ENCODE measurements at regions not wholly inside any gene's neighbourhood (a gene's known extent, or its start where the extent isn't known, plus 50 kb on each side); places are given as distances from the start of the nearest gene placed in this dataset.
"Not testable (repeated sequence)": the region's sequence is repeated elsewhere in the genome, so short reads cannot be mapped to it uniquely, and the experiment has no call there.

DNA sequence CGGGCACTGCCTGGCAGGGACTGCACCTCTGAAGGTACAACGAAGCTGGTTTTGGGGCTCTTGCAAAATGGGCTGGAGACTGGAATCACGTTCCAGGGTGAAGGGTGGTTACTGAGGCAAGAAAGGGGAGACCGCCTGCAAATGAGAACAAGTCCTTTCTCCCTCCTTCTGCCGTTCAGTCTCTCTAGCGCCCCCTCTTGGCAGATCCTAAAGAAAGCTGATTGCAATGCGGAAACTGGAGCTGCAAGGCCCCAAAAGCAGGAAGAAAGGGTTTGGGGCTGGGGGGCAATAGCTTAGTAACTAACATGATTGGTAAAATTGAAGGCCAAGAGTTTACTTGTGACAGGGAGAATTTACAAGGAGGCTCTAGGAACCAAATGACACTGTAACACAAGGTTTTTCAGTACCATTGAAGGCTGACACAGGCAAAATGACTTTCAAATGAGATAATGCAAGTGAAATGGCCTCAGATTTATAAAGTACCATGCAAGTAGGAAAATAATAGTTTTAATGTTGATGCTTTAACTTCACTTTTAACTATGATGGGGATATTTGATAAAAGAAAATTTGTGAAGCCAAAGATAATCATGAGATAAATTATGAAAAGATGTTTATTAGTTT, 222.7 kb upstream of the HAND2 start:
- no peak for DNase-seq

DNA sequence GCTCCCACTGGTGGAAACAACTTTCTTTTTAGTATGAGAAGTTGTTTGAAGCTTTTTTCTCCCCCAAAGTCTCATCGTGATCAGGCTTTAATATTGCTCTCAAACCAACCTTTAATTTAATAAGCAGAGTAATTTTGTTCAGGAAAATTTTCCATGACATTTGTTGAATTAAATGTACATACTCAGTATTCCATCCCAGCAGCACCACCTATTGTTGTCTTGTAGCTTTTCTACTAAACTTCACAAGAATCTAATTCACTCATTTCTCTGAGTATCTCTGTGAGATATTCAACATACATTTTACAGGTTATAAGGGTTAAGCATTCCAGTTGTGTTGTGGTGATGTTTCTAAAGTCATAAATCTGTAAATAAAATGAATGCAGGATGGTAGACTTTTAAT, 218.3 kb upstream of the HAND2 start:
- no peak for DNase-seq

DNA sequence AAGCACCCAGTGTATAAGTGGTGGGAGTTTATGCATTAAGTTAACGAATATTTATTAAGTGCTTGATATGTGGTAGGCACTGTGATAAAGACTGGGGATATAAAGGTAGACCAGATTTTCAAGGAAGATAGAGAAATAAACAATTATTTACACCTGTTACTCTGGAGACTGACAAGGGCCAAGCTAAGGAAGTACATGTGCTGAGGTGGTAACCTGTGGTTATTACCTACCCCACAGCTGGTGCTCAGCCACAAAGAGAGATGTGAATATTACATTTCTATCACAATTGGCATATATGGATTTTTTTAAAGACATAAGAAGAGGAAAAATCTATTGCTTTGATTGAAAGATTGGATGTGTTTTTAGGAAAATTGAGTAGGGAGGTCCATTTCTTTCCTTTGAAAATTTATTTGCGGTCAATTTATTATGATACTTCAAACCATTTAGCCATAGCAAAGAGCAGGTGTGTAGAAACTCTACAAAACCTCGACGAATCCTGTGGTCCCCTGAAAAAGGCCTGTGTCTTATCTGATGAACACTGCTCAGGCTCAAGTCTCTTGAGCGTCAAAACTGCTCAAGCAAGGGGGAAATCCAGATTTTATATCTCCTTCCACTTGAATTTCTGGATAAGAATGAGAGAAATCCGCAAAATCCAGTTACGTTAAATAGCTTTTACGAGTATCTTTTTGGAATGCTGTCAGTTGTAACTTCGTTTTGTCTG, 217.7 kb upstream of the HAND2 start:
- no peak for DNase-seq

- DNase-seq, result no peak
Measured at GRCh38 chr4:173746424-173746823, 216.4 kb upstream of the HAND2 start.

GRCh38 chr4:173745765-173746164, 215.7 kb upstream of the HAND2 start:
- no peak for DNase-seq

GRCh38 chr4:173736840-173737239, 206.8 kb upstream of the HAND2 start:
- DNase-seq, result no peak

GRCh38 chr4:173735585-173735984, 205.6 kb upstream of the HAND2 start:
- no peak for DNase-seq

DNA sequence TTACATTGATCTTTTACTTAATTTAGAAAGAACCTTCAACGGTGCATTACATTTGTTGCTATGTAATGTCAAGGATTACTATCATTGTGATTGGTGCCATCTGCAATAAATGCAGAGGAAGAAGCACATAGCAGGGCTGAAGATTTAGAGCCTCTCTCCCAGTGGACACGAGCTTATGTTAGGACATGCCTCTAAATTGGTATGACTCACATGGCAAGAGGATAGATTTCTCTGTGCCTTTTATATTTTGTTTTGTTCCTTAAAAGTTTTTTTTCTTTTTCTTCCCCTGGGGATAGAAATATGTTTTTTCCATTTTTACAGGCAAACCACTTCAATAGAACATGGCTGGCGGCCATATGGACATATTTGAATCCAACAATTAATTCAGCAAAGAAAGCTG, 205.0 kb upstream of the HAND2 start:
- DNase-seq, result no peak

GRCh38 chr4:173731257-173731656, 201.2 kb upstream of the HAND2 start:
- no peak for DNase-seq

DNA sequence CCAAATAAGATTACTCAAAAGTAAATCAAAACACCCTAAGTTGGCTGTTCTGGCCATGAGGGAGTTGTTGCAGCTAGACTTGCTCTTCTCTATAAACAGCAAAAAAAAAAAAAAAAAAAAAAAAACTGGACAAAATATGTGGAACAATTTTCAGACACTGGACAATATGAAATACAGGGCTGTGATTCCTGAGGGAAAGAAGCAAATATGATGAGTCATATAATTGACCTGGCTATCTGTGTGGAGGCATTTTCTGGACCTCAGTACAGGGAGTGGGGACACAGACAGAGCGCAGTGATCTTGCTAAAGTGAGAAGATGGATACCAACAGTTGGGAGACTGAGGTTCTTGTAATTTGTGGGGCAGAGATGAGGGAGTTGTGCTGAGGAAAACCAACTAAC, 192.0 kb upstream of the HAND2 start:
- no peak for DNase-seq

DNA sequence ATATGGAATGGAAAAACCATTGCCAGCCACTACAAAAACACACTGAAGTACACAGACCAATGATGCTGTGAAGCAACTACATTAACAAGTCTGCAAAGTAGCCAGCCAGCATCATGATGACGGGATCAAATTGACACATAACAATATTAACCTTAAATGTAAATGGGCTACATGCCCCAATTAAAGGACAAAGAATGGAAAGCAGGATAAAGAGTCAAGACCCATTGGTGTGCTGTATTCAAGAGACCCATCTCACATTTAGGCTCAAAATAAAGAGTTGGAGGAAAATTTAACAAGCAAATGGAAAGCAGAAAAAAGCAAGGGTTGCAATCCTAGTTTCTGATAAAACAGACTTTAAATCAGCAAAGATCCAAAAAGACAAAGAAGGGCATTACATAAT, 188.5 kb upstream of the HAND2 start:
- not testable (repeated sequence) for DNase-seq

DNA sequence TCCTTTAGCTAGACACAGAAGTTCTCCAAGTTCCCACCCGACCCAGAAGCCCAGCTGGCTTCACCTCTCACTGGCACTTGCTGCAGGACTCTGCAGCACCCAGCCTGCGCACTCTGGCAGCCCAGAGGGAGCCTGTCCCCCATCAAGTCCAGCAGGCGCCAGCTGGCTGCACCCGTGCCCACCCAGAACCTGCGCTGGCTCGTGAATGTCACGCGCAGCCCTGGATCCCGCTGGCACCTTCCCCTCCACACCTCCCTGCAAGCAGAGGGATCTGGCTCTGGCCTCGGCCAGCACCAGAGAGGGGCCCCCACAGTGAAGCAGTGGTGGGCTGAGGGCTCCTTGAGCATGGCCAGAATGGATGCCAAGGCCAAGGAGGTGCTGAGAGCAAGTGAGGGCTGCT, 187.6 kb upstream of the HAND2 start:
- DNase-seq, result no peak

DNA sequence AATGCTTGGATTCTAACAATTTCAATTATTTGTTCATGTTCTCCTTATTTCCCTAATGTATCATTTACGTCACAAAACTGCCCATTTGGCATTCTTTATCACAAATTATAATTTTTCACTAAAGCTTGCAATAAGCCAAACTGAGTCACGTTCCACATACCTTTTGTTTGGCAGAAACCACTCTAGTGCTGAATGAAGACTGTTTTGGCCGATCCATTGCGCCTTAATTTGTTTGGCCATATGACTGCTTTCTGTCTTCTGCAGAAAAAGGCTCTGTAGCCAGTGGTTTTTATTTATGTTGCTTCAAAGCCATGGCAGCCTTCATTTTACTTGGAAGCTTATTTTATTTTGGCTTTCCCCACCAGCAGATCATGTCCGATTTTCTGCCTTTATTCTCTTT, 184.4 kb upstream of the HAND2 start:
- DNase-seq, result no peak

GRCh38 chr4:173713026-173713425, 183.0 kb upstream of the HAND2 start:
- DNase-seq, result no peak

DNA sequence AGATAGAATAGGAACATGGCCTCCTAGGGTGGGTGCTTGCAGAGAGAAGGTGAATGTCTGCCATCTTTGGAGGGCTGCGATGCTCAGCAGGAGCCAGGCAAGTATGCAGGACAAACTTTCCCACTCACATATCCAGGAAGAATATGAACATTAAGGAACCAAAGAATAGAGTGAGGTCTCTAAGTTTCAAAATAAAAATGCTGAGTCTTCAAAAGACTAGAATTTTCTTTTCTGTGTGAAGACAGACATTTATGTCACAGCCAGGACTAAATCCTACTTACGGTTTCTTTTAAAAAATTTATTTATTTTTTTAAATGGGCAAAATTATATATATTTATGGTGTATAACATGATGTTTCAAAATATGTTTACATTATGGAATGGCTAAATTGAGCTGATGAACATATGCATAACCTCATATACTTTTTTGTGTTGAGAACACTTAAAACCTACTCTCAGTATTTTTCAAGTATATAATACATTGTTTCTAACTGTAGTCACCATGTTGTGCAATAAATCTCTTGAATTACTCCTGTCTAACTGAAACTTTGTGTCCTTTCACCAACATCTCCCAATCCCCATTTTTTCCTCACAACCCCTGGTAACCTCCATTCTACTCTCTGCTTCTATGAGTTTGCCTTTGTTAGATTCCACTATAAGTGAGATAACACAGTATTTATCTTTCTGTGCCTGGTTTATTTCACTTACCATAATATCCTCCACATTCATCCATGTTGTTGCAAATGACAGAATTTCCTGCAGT, 177.8 kb upstream of the HAND2 start:
- no peak for DNase-seq

DNA sequence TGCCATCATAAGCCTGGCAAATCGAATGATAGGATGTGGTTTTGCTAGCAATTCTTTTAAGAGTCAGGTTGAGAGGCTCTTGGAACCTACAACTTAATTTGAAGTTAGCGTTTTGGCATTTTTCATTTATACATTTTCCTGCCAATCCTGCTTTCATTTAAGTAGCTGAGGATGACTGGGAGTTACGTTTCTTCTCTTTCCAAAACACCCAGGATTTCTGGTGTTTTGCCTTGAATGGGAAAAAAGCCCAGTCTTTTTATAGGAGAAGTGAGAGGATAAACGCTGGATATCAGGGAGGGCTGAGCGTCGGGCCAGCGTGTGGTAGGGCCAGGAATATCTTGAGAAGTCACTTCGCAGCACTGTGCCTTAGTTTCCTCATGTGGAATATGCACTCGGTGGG, 174.2 kb upstream of the HAND2 start:
- DNase-seq, result no peak

DNA sequence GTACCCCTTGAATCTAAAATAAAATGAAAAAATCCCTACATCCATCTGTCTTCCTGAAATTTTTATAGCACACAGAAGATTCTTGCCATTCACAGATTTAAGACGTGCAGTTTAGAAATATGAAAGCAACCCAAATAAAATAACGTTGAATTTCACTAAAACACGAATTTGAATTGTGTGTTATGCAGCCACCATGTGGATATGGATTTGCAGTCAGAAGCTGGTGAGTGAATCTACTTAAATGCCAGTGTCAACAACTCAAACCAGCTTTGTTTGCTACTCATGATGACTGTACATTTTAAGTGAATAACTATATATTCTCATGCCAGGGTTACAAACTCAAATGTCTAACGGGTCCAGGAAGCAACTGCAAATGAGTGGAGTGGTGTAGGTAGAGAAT, 173.0 kb upstream of the HAND2 start:
- DNase-seq, result no peak

DNA sequence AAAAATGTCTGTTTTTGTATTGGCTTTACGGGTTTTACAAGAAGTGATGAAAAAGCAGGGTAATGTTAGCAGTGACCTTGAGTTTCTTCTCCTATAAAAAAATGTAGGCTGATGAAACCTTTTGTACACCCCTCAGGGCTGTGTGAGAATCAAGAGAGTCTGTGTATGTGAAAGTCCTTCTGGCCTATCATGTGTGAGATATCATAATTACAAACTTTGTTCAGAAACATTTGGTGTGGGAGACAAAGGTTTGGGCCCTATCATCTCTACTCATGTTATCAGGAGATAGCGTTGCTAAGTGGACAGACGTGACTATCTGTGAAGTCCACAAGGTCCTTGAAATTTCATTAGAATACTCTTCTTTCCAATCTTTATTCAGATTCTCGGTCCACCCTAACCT, 170.6 kb upstream of the HAND2 start:
- DNase-seq, result no peak

DNA sequence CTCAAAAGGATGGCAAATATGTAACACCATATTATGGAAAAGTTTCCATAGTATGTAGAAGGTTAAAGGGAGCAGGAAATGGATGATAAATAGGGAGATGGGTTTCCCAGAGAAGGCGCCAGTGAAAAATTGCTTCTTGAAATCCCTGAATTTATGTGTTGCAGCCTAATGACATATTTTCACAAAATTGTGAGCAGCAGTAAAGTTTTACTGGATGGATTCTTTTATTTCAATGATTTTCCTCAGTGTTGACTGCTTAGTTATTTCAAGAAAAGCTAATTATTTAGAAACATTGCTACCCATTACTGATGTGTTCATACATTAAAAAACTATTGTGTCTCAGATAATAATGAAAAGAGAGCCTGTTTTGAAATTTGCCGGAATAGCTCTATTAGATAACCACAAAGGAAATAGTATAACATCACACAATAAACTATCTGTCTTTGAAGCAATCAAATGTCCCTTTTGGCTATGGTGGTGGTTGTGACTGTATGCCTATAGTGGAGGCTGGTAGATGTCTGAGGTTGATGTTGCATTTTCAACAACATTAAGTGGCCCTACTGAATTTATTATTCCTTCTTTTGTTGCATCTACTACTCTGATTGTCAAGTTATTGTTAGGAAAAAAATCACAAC, 169.9 kb upstream of the HAND2 start:
- no peak for DNase-seq

- DNase-seq, result no peak
Measured at GRCh38 chr4:173698557-173699262, 168.7 kb upstream of the HAND2 start.

DNA sequence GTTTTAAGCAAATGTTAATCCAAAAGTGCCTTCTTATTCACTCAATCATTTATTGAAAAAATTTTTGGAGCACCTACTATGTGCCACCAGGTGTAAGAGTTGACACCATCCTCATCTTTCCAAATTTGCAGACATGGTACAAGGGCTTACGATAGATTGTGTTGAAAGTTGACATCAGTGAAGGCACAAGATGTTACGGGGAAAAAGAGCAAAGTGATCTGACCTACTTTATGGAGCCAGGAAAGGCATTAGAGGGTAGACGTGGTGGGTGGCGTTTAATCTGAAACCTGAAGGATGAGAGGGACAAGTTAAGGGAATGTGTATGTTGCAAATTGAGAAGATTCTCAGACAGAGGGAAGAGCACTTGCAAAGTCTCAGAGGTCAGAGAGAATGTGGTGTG, 167.8 kb upstream of the HAND2 start:
- no peak for DNase-seq

GRCh38 chr4:173696551-173696950, 166.5 kb upstream of the HAND2 start:
- DNase-seq, result no peak

DNA sequence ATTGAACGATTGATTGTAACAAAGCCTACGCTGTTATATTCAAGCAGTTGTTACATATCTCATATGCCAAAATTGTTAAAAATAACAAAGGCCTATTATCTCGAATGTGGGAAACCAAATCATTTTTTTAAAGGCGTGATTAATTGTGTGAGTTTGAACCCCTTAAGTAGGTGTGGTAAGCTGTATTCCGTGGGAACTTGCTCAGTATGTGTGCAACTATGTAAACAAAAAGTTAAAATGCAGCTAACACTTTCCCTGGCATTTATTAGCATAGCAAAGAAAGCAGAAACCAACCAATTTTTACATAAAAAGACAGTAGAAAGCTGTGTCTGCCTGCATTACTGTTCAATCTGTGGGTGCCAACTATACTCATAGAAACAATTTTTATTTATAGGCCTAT, 166.0 kb upstream of the HAND2 start:
- DNase-seq, result no peak
